GM23248 (cell line): ENCODE measurements at regions not wholly inside any gene's neighbourhood (a gene's known extent, or its start where the extent isn't known, plus 50 kb on each side); places are given as distances from the start of the nearest gene placed in this dataset.

Experiments used
- DNase-seq: peaks from one replicate; pipeline ENCODE4 v3.0.0-alpha.2; 2015
- H2AFZ ChIP-seq: fragments of 200-600 bp; sonication (generic); 2 replicates; pipeline ENCODE4 v1.6.1; 2016; ENCODE audit warnings: antibody characterized with exemption
- H3F3A ChIP-seq: fragments of 200-600 bp; sonication (generic); 2 replicates; pipeline ENCODE4 v1.6.1; 2016; ENCODE audit warnings: mild to moderate bottlenecking, antibody characterized with exemption, mixed run types; ENCODE audit not compliant: insufficient read depth
- H3K27ac ChIP-seq: fragments of 200-600 bp; sonication (generic); 2 replicates; pipeline ENCODE4 v1.5.1; 2016; ENCODE audit warnings: mild to moderate bottlenecking
- H3K27me3 ChIP-seq: fragments of 200-600 bp; sonication (generic); replicated peaks from 2 replicates; pipeline ENCODE4 v1.6.1; 2016; ENCODE audit warnings: mild to moderate bottlenecking; ENCODE audit not compliant: insufficient read depth
- H3K36me3 ChIP-seq: fragments of 200-600 bp; sonication (generic); 2 replicates; pipeline ENCODE4 v1.6.1; 2016; ENCODE audit warnings: low read depth, mild to moderate bottlenecking
- H3K4me1 ChIP-seq: fragments of 200-600 bp; sonication (generic); 2 replicates; pipeline ENCODE4 v1.6.1; 2016; ENCODE audit warnings: mild to moderate bottlenecking; ENCODE audit not compliant: insufficient read depth
- H3K4me2 ChIP-seq: fragments of 200-600 bp; sonication (generic); one replicate; pipeline ENCODE4 v1.6.1; 2016; ENCODE audit warnings: mild to moderate bottlenecking; ENCODE audit not compliant: unreplicated experiment
- H3K4me3 ChIP-seq: fragments of 200-600 bp; sonication (generic); 2 replicates; pipeline ENCODE4 v1.5.1; 2016; ENCODE audit warnings: mild to moderate bottlenecking
- H3K79me2 ChIP-seq: fragments of 200-600 bp; sonication (generic); 2 replicates; pipeline ENCODE4 v1.6.1; 2016; ENCODE audit warnings: mild to moderate bottlenecking; ENCODE audit not compliant: insufficient read depth
- H3K9ac ChIP-seq: fragments of 200-600 bp; sonication (generic); 2 replicates; pipeline ENCODE4 v1.6.1; 2016; ENCODE audit warnings: mild to moderate bottlenecking
- H3K9me2 ChIP-seq: fragments of 200-600 bp; sonication (generic); 2 replicates; pipeline ENCODE4 v1.6.1; 2016; ENCODE audit warnings: mixed run types, mild to moderate bottlenecking, moderate library complexity; ENCODE audit not compliant: insufficient read depth
- H3K9me3 ChIP-seq: fragments of 200-600 bp; sonication (generic); one replicate; pipeline ENCODE4 v1.6.1; 2017; ENCODE audit warnings: low read depth
- H4K20me1 ChIP-seq: fragments of 200-600 bp; sonication (generic); 2 replicates; pipeline ENCODE4 v1.6.0; 2016; ENCODE audit not compliant: insufficient read depth
- EZH2 ChIP-seq: fragments of 200-600 bp; sonication (generic); IDR thresholded peaks from 2 replicates; pipeline ENCODE4 v1.6.1; 2018; ENCODE audit warnings: antibody characterized with exemption, mild to moderate bottlenecking; ENCODE audit not compliant: insufficient read depth, poor library complexity, severe bottlenecking
- EZH2phosphoT487 ChIP-seq: fragments of 200-600 bp; sonication (generic); IDR thresholded peaks from 2 replicates; pipeline ENCODE4 v1.6.1; 2018; ENCODE audit warnings: antibody characterized with exemption, moderate library complexity, mild to moderate bottlenecking, low read depth; ENCODE audit not compliant: insufficient read depth
- WGBS, 2 experiments: methylation state at CpG; one replicate each; pipeline ENCODE4 v1.1.6; 2015 to 2017; ENCODE audit warnings: low lambda C conversion rate in 2 of 2, low coverage in 1 of 2; ENCODE audit errors: missing lambda C conversion rate in 2 of 2; 5-methylcytosine and 5-hydroxymethylcytosine counted together
- in situ Hi-C: fragments of 300-500 bp; cut with MboI; formaldehyde crosslinking; loops from 2 replicates; pipeline ENCODE4 v1.15.0; 2020

DNA sequence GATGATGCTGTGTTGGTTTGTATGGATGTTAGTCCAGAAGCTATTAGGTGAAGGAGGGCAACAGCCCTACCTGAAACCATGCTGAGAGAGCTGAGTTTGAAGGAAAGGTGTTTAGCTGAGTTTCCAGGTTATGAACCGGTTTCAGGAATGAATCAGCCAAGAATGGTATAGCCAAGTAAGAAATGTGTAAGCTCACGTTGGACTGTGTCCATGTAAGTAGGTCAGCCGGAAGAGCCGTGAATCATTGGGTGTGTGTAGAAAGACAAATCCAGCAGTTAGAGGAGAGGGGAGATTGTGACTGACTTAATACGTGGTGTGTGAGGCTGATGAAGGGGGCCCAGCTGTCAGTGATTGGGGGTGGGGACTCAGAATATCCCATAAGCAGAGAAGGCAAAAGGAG lies 77.2 kb upstream of the SPIN4 start:
- no peaks in the 10 kb centered on the region for H3K27me3 ChIP-seq
- DNase-seq, result peak; percentile 0
- no peak overlapping the region for H3K4me3 ChIP-seq
- no peak overlapping the region for H3K4me2 ChIP-seq
- no peaks in the 10 kb centered on the region for H3K79me2 ChIP-seq
- in situ Hi-C loops, result no loop called here
- H3K4me1 ChIP-seq, result no peaks in the 10 kb centered on the region
- 83 to 85% methylated on average over 4 to 5 of the region's 5 CpGs for WGBS, 2 experiments
- no peaks in the 10 kb centered on the region for H3K9me2 ChIP-seq
- no peaks in the 10 kb centered on the region for H3K36me3 ChIP-seq
- H3K9me3 ChIP-seq, result no peaks in the 10 kb centered on the region
- no peak for TF ChIP-seq EZH2phosphoT487
- no peak overlapping the region for H3K9ac ChIP-seq
- no peaks in the 10 kb centered on the region for H4K20me1 ChIP-seq
- H3K27ac ChIP-seq, result no peak overlapping the region
- H3F3A ChIP-seq, result no peaks in the 10 kb centered on the region
- H2AFZ ChIP-seq, result no peak overlapping the region

DNA sequence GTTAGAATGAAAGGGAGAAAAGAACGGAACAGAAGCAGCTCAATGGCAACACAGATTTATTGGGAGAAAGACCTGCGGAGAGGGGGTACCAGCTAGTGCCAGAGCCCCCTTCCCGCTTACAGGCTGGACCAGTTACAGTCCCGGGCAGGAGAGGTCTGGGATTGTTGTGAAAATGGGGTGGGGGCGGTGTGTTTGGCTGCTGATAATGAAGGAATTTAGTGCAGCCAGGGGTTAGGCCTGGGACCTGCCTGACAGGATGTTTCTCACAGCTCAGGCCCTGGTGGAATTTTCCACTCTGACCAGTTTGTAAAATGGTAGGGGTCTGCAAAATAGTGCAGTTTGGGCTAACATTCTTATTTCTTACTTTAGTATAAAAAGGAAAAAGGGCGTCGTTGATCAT lies 75.4 kb upstream of the SPIN4 start:
- in situ Hi-C loops, result no loop called here
- 85 to 91% methylated on average over 7 of the region's 7 CpGs for WGBS, 2 experiments
- DNase-seq, result no peak

DNA sequence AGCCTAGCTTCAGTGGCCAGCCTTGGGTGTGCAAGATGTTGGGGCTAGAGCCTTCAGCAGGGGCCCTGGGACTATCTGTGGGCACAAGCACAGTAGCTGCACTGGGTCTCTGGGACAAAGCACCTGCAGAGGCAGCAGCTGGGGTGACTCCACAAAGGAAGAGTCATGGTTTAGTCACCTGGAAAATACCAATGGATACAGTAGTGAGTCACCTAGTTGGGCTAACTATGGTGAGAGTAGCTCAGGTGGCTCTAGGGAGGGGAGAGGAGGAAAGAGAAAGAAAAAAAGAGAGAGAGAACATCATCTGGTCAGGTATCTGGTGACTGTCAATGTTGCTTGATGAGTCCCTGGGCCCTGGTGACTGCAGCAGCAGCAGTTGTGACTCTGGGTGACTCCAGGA lies 72.9 kb upstream of the SPIN4 start:
- no peak overlapping the region for H3K4me2 ChIP-seq
- H3K9ac ChIP-seq, result no peak overlapping the region
- DNase-seq, result no peak
- H3K4me3 ChIP-seq, result no peak overlapping the region
- no peaks in the 10 kb centered on the region for H3K27me3 ChIP-seq
- H3K9me2 ChIP-seq, result no peaks in the 10 kb centered on the region
- no peaks in the 10 kb centered on the region for H4K20me1 ChIP-seq
- H3F3A ChIP-seq, result no peaks in the 10 kb centered on the region
- no peak overlapping the region for H3K27ac ChIP-seq
- no peaks in the 10 kb centered on the region for H3K36me3 ChIP-seq
- no peak overlapping the region for H2AFZ ChIP-seq
- in situ Hi-C loops, result no loop called here
- no peaks in the 10 kb centered on the region for H3K4me1 ChIP-seq
- H3K9me3 ChIP-seq, result no peaks in the 10 kb centered on the region
- no peaks in the 10 kb centered on the region for H3K79me2 ChIP-seq
- TF ChIP-seq EZH2 (no peak), EZH2phosphoT487 (no peak)

More for the DNA sequence above, 75.4 kb upstream of the SPIN4 start:
- H3K4me1 ChIP-seq, result no peaks in the 10 kb centered on the region
- no peaks in the 10 kb centered on the region for H4K20me1 ChIP-seq
- H2AFZ ChIP-seq, result no peak overlapping the region
- no peaks in the 10 kb centered on the region for H3K79me2 ChIP-seq
- H3K36me3 ChIP-seq, result no peaks in the 10 kb centered on the region
- H3K4me3 ChIP-seq, result no peak overlapping the region
- TF ChIP-seq EZH2phosphoT487 (no peak), EZH2 (no peak)
- H3K27me3 ChIP-seq, result no peaks in the 10 kb centered on the region
- no peak overlapping the region for H3K4me2 ChIP-seq
- no peaks in the 10 kb centered on the region for H3K9me2 ChIP-seq
- H3K27ac ChIP-seq, result no peak overlapping the region
- no peaks in the 10 kb centered on the region for H3K9me3 ChIP-seq
- no peak overlapping the region for H3K9ac ChIP-seq
- no peaks in the 10 kb centered on the region for H3F3A ChIP-seq

DNA sequence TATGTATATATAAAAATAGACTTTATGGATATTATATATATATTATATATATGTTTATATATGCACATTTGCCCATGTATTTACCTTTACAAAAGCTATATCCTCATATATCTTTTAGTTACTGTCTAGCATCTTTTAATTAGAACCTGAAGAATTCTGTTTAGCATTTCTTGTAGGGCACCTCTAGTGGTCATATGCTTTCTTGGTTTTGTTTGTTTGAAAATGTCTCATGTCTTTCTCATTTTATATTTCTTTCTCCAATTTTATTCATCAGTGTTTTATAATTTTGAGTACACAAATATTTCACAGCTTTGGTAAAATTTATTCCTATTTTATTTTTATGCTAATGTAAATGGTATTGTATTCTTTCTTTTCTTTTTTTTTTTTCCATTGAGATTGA lies 70.3 kb upstream of the SPIN4 start:
- no peaks in the 10 kb centered on the region for H3K9me2 ChIP-seq
- in situ Hi-C loops, result no loop called here
- no peaks in the 10 kb centered on the region for H3K4me1 ChIP-seq
- H3K27me3 ChIP-seq, result no peaks in the 10 kb centered on the region
- H3K4me2 ChIP-seq, result no peak overlapping the region
- no peak overlapping the region for H3K27ac ChIP-seq
- DNase-seq, result no peak
- TF ChIP-seq EZH2 (no peak), EZH2phosphoT487 (no peak)
- no peaks in the 10 kb centered on the region for H3F3A ChIP-seq
- H2AFZ ChIP-seq, result no peak overlapping the region
- no peaks in the 10 kb centered on the region for H3K79me2 ChIP-seq
- no peaks in the 10 kb centered on the region for H4K20me1 ChIP-seq
- no peak overlapping the region for H3K4me3 ChIP-seq
- no peaks in the 10 kb centered on the region for H3K36me3 ChIP-seq
- H3K9me3 ChIP-seq, result no peaks in the 10 kb centered on the region
- no peak overlapping the region for H3K9ac ChIP-seq

DNA sequence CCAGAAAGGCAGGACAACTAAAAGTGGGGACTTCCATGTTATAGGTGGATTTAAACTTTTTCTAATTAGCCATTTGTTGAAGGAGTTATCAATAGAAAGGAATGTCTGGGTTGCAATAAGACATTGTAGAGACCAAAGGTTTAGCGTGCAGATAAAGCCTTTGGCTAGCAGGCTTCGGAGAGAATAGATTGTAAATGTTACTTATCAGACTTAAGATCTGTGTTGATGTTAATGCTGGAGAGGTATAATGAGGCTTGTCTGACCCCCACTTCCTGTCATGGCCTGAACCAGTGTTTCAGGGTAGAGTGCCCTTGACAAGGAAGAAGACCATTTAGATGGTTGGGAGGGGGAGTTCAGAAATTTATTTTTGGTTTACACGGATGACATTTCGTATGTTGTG lies 67.1 kb upstream of the SPIN4 start:
- DNase-seq, result no peak
- no peaks in the 10 kb centered on the region for H3K9me2 ChIP-seq
- H3K4me3 ChIP-seq, result no peak overlapping the region
- 94 to 96% methylated on average over 4 of the region's 4 CpGs for WGBS, 2 experiments
- H3K36me3 ChIP-seq, result no peaks in the 10 kb centered on the region
- no peaks in the 10 kb centered on the region for H3K79me2 ChIP-seq
- no peaks in the 10 kb centered on the region for H3K9me3 ChIP-seq
- no peak overlapping the region for H2AFZ ChIP-seq
- no peaks in the 10 kb centered on the region for H3K27me3 ChIP-seq
- H3F3A ChIP-seq, result no peaks in the 10 kb centered on the region
- no peaks in the 10 kb centered on the region for H3K4me1 ChIP-seq
- no peak overlapping the region for H3K4me2 ChIP-seq
- H3K9ac ChIP-seq, result no peak overlapping the region
- no peak for TF ChIP-seq EZH2
- H3K27ac ChIP-seq, result no peak overlapping the region
- H4K20me1 ChIP-seq, result no peaks in the 10 kb centered on the region
- in situ Hi-C loops, result no loop called here
